GM18861 (cell line): ENCODE measurements at regions not wholly inside any gene's neighbourhood (a gene's known extent, or its start where the extent isn't known, plus 50 kb on each side); places are given as distances from the start of the nearest gene placed in this dataset.
"Not testable (repeated sequence)": the region's sequence is repeated elsewhere in the genome, so short reads cannot be mapped to it uniquely, and the experiment has no call there.

Experiments
- ATAC-seq: cut with Tn5 transposase; IDR thresholded peaks from one replicate; pipeline ENCODE4 v1.9.1; 2021; ENCODE audit not compliant: unreplicated experiment

DNA sequence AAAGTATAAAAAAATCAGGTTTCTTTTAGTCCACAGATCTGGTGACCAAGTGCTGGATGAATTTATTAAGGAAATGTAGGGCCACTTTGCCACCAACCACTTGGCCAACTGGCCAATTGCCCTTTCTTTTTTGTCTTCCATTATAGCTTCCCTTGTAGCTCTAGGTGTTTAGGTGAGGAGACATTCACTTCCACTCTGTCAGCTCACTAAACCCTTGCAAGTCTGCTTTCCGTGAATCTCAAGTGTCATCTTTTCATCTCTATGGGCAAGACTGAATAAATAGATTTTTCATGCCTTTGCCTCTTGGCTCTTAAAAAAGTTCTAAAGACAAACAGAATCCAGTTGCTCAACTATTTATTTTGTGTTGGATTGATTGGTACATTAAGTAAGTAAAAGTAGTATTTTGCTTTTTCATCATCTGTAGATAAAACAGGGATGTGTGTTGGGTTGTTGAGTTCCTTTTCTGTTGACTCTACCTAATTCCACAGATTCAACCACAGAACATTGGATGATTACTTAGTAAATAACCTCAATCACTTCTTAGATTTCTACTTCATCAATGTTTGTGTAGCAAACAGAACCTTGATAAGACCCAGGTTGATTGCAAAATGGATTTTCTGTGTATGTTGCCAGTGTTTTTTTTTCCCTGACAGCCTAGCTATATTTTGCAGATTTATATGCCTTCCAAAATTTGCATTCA is 68.1 kb upstream of the GRXCR1 start:
- no peak for ATAC-seq

DNA sequence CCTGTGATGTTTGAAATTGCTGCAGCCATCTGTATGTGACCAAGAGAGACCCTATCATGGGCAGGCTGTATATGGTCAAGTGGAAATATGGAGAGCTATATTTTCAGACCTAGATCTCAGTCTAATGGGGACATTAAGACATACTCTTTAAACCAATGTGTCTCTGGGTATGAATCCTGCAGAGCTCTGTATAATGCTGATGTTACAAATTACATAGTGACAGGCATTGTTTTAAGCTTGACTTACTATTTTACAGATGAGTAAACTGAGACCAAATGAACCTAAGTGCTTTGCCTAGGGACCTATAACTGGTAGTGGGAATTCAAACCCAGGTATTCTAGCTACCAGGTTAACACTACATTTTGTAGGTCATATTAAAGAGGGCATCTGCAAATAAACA is 71.3 kb upstream of the GRXCR1 start:
- ATAC-seq = no peak

DNA sequence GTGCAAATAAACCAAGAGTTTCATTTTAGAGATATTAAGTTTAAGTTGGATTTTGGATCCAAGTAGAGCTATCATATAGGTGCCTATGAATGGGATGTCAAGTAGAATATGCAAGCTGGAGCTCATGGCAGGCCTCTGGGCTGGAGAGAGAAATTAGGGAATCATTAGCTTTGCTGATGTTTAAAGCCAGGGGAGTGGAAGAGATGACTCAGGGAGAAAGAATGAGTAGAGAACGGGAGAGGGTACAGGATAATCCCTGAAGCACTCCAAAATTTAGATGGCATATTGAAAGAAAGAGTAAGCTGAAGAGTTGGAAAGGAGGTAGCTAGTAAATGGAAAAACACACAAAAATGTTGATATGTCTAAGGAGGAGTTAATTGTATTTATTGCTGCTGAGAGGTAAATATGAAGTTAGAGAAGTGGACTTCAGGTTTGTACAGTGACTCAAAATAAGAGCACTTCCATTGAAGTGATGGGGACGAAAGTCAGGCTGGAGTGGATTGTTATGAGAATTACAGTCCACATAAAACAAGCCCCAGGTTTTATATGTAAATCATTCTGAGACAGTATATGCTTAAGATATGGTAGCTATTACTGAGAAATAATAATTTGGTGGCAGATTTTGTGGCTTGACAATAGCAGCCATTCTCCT is 72.5 kb upstream of the GRXCR1 start:
- no peak for ATAC-seq

DNA sequence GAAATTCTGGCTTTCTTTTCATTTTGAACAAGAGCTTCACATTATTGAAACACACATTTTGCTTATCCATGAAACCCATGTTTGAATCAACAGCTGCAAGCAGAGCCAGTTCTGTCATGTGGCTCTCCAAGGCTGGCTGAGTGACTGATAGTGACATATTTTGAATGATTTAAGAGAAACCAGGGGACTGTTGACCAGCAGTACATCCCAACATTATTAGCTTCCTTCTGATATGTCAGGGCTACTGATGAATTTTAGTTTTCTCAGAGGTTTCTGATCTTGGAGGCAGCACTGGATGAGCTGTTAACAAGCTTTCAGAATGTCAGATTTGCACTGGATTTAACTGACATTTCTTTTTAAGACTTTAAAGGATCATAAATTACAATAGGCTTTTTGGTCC is 74.6 kb upstream of the GRXCR1 start:
- ATAC-seq = no peak

DNA sequence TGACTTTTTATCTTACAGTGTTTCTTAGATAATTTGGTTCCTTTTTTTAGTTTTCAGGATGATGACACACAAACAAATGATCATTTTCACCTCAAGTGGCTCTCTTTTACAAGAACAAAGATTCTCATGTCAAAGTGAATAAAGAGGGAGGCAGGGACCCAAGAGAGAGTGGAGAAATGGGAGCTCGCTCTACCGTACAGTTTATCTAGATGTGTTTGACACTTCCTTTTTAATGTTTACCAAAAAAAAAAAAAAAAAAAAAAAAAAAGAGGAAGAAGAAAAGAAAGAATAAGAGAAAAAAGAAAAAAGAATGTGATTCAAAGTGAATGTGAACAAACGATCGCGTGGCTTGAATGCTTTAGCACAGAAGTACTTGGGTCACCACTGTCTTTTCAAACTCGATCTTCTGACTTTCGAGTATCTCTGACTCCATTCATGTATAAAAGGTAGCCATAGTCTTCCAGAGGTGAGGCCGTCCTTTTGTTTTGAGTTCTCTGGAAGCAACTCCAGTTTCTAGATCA is 75.6 kb upstream of the GRXCR1 start:
- no peak for ATAC-seq

DNA sequence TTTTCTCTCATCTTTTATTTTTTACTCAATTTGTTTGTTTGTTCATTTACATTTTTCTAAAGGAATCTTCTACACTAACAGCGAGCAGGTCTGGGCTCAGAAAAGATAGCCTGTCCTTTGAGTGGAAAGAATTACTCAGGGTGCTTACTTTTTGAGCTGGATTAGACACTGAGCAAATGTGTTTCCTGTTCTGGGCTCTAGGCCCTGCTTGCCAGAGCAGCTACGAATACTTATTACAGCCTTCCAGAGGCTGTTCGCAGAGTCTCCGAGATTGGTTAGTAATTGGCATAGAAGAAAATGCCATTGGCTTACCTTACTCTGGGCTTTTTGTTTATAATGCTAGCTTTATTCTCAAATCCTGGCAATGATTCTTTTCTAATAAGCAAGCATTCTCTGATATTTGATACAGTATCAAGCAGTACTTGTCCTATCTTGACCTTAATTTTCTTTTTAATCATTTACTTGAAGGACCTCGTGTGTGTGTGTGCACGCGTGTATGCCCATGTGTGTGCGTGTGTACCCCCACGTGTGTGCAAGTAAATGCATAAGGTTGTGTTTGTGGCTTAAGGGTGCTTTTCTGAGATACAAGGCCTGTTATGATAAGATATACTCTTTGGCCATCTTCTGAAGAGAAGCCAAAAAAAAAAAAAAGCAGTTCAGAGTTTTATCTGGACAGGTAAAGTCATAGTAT is 76.2 kb upstream of the GRXCR1 start:
- ATAC-seq = no peak

DNA sequence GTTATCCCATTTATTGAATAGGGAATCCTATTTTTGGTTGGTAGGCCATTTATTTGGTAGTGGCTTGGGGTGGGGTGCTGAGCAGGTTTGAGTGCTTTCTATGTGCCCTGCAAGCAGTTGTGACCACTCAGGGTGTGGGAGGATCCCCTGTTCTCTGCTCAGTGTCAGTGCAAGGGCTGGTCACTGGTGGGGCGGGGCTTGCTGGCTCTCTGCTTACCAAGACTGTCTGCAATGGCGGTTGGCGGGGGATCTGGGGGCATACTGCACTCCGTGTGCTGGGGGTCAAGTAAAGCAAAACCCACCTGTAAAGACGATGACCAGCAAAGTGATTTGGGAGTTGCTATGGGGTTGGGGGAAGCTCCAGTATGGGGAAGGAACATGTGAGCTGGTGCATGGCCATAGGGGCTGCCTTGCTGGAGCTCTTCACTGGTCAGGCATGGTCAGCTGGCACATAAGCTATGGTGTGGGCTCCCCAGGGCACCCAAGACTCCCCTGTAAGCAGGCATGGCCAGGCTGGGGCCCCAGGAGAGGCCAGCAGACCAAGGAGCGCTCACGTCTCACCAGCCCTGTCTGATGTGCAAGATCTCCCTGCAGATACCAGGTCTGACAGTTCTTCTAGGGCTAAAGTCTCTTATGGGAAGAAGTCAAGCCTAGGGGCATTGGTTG is 83.0 kb upstream of the GRXCR1 start:
- ATAC-seq = no peak

DNA sequence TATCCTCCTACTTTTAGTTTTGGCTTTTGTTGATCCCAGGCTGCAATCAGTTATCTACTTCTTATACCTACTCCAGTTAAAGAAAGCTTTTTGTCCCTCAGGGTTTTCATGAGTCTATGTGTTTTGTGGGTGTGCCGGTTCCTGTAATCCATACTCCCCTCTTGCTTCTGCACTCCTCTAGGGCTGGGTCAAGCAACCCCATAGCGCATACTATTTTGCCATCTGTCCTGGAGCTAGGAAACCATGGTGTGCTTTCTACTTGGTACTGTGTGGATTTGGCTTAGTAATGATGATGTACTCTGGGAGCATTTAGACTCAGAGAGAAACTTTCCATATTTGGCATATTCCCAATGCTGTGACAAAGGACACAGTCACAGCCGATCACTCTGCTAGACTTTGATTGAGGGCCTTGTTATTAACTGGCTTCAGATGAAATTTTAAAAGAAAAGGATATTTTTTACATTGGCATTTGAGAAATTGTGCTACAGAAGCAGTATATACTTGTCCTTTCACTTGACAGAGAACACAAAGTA is 86.1 kb upstream of the GRXCR1 start:
- ATAC-seq = no peak

DNA sequence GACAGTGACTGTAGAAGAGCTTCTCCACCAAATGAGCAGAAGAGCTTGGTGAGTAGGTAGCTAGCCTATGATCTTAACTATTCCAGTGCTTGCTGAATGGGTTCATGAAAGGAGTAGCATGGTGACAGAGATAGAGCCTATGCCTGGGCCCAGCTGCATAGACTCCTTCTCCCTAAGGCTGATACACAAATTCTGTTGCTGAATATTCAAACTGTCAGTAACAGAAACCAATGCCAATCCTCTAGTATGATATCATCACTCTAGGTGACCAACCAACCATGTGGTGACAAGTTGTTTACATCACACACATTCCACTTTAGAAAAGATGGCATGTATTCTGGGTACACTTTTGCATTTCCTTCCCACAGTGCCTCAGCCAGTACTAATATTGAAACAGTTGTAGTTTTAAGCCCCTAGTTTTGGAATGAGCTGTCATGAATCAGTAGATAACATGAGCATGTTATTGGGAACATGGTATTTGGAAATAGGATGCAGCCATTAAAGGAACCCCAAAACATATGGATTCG is 103.4 kb upstream of the GRXCR1 start:
- ATAC-seq = no peak

DNA sequence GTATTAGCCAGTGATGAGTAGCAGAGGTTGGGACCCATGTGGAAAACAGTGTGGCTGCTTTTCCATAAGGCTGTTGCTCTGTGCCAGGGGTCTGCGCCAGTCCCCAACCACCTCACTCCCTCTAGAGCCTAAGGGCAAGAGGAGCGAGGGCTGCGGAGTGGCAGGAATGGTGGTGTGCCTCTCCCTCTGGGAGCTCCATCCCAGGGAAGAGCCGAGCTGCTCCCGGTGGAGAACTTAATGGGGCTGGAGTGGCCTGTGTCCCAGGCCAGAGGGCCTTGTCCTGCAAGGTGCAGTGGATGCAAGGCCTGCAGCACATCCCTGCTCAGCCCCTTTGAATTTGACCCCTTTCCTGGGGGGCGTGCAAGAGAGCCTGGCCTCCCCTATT is 105.4 kb upstream of the GRXCR1 start:
- no peak for ATAC-seq

DNA sequence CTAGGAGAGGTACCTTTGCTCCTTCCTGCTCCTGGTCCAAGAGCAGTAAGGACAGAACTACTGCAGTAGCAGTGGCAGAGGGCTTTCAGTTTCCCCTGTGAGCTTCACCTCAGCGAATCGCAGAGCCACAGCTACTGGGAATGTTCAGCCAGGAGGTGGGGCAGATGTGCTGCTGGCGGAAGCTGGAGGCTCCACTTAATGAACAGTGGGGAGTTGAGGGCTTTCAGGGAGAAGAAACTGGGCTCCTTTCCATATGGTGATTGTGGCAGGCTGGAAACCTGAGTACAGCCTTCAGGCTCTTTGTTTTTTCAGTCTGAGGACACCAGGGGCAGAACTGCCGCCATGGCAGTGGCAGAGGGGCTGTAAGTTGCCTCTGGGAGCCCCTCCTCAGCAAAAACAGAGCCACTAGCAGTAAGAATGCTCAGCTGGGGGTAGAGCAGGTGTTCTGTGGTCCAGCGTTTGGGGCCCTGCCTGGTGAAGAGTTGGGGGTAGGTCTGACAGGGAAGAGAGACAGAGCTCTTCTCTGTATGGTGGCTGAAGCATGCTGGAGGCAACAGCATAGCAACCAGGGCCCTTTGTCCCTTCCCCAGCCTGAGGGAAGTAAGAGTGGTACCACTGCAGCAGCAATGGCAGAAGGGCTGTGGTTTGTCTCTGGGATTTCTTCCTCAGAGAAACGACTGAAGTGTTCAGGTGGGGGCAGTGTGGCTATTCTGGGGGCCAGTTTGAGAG is 106.0 kb upstream of the GRXCR1 start:
- no peak for ATAC-seq

DNA sequence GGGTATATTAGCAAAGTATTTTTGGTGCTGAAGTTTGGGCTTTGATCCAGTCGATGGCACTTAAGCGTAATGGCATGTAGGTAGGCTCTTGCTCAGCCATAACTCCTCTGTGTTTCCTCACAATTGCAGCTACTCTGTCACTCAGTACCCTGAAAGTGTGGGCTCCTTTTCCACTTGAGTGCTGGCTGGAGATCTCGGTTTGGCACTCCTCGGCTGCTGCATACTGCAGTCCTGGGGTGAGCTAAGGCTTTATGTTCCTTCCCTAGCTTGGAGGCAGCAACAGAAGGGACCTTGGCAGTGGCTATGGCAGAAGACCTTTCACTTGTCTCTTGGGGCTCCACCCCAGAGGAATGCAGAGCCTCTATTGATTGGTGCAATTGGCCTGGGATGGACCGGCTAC is 106.7 kb upstream of the GRXCR1 start:
- no peak for ATAC-seq

DNA sequence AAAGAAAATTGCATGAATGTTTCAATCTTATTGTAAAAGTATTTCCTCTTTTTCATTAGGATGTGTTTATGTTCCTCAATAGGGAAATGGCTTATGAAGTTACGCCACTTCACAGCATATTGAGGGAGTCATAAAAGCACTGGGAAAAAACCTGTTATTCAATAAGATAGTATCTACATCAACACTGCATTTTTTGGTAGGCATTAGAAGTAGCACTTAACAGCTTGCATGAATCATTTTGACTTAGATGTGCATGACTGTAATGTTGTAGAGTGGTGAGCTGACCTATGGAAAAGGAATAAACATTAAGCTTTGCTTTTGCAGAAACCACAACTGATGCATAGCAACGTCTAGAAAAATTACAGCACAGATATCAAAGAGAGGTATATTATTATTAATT is 111.2 kb upstream of the GRXCR1 start:
- no peak for ATAC-seq

DNA sequence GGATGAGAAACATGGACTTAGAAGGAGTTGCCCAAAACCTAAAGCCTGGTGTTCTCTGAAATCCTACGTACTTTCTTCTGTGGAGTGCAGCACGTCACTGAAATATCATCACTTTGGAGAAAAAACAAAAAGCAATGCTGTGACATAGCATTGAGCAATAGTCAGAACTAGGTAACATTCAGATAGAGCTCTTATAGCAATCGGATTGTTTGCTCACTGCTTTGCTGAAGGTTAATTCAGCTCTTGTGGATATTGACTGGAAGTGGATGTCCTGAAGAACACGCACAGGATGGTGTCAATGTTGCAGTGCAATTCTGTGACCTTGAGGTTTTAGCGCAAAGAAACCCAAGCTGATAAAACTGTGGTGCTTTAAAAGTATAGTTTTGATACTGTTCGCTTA is 114.2 kb upstream of the GRXCR1 start:
- ATAC-seq = no peak

DNA sequence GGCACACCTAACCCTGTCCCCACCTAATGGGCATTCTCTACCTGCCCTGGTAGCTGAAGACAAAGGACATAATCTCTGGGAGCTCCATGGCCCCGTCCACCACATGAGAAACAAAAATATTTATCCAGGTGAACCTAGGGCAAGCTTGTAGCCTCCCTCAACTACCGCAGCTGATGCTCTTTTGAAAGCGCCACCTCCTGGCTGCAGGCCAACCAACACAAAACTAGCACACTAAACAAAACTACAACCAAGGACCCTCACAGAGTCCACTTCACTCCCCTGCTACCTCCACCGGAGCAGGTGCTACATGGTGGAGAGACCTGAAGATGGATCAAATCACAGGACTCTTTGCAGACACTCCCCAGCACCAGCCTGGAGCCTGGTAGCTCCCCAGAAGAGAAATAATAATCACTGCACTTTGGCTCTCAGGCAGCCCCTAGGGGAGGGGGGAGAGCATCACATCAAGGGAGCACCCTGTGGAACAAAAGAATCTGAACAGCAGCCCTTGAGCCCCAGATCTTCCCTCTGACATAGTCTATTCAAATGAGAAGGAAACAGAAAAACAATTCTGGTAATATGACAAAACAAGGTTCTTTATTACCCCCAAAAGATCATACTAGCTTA is 111.3 kb upstream of the ATP8A1 start:
- ATAC-seq = no peak

DNA sequence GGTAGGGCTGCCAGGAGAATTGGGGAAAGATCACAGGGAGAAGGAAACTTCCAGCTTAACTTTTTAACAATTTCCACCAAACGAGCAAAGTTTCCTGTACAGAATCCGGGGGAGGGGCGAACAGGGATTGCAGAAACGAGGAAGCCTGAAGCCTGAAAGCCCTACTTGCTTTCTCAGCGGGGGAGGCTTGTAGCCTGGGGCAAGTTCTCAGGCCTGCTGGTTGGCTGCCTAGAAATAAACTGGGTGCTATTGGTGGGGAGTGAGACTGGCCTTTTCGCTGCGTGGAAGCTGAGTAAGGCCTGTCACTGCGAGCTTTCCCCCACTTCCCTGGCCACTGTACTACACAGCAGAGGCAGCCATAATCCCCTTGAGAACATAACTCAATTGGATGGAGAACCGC is 110.8 kb upstream of the ATP8A1 start:
- no peak for ATAC-seq

DNA sequence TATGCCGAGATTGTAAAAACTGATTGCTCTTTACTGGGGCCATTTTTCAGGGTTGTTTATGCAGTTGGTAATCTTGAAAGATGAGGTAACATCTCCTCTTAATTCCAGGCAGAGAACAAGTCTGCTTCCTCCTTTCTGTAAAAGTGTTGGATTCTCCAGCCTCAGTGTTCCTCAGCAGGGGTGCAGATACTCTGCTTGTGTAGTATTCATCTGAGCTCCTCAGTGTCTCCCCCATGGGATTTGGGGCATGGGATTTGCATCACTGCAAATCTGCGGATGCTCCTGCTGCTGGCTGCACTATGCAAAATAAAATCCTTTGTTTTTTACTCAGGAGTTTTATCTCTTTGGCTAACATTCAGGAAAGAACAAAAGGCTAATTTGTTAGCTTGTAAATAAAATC is 104.9 kb upstream of the ATP8A1 start:
- no peak for ATAC-seq

DNA sequence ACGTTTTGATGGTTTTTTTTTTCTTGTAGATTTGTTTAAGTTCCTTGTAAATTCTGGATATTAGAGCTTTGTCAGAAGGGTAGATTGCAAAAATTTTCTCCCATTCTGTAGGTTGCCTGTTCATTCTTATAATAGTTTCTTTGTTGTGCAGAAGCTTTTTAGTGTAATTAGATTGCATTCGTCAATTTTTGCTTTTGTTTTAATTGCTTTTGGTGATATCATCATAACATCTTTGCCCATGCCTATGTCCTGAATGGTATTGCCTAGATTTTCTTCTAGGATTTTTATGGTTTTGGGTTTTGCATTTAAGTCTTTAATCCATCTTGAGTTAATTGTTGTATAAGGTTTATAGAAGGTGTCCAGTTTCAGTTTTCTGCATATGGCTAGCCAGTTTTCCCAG is 98.1 kb upstream of the ATP8A1 start:
- not testable (repeated sequence) for ATAC-seq

DNA sequence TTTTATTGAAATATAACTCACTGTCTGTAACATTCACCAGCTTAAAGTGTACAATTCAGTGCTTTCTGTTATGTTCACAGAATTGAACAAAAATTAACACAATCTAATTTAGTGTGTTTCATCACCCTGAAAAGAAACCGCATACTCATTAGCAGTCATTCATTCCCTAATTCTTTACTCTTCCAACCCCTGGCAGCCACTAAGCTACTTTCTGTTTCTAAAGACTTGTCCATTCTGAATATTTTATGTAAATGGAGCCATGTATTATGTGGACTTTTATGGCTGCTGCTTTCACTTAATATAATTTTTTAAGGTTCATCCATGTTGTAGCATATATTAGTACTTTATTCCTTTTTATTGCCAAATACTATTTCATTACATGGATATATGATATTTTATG is 94.7 kb upstream of the ATP8A1 start:
- no peak for ATAC-seq

DNA sequence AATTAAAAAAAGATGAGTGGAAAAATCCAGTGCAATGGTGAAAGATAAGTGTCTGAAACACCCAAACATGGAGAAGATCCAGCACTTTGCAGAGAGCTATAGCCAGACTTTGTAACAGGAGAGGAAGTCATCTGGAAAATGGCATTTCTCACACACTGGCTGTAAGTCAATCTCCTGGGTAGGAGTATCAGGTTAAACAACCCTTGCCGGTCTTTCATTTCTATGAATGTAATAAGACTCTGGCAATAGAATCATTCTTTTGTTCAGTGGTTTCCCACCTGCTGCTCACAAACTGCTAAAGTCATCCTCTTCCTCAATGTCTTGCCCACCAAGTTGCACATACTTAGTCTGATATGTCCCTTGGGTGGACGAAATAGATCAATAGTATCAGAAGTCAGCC is 94.0 kb upstream of the ATP8A1 start:
- no peak for ATAC-seq
